ENCODE measurements at regions not wholly inside any gene's neighbourhood (a gene's known extent, or its start where the extent isn't known, plus 50 kb on each side); places are given as distances from the start of the nearest gene placed in this dataset.

GRCh38 chr6:79780881-79781280 is 149.8 kb downstream of the SH3BGRL2 start:
- no peak overlapping the region for H3K4me3 Mint-ChIP-seq

GRCh38 chr6:79778816-79779215 is 147.7 kb downstream of the SH3BGRL2 start:
- H3K36me3 Mint-ChIP-seq (ENCODE audit: low read depth): no peaks in the 10 kb centered on the region
- no peak overlapping the region for H3K27ac Mint-ChIP-seq
- H3K4me3 Mint-ChIP-seq: no peak overlapping the region
- no peak for TF ChIP-seq CTCF (IDR thresholded peaks at IDR 0.05)
- H3K9me3 Mint-ChIP-seq: no peaks in the 10 kb centered on the region
- DNase-seq: no peak
- H3K4me1 Mint-ChIP-seq: peaks cover 7% of the 10 kb centered on the region
- H3K27me3 Mint-ChIP-seq (ENCODE audit: low read depth, poor library complexity): peaks cover 6% of the 10 kb centered on the region

More at GRCh38 chr6:79780881-79781280, 149.8 kb downstream of the SH3BGRL2 start:
- Mint-ChIP-seq H3K27ac (no peak overlapping the region), H3K27me3 (ENCODE audit: low read depth, poor library complexity) (peaks cover 13% of the 10 kb centered on the region), H3K9me3 (no peaks in the 10 kb centered on the region), H3K4me1 (peaks cover 7% of the 10 kb centered on the region), H3K36me3 (ENCODE audit: low read depth) (no peaks in the 10 kb centered on the region)
- no peak for DNase-seq
- no peak for TF ChIP-seq CTCF (IDR thresholded peaks at IDR 0.05)

- Mint-ChIP-seq H3K36me3 (ENCODE audit: low read depth) (no peaks in the 10 kb centered on the region), H3K4me1 (peaks cover 7% of the 10 kb centered on the region), H3K27ac (no peak overlapping the region)
Measured at GRCh38 chr6:79777713-79778579, 146.8 kb downstream of the SH3BGRL2 start.

GRCh38 chr6:79776076-79776475 is 144.9 kb downstream of the SH3BGRL2 start:
- no peaks in the 10 kb centered on the region for H3K9me3 Mint-ChIP-seq
- H3K4me1 Mint-ChIP-seq: peaks cover 7% of the 10 kb centered on the region
- no peak overlapping the region for H3K4me3 Mint-ChIP-seq
- DNase-seq: no peak
- no peaks in the 10 kb centered on the region for H3K36me3 Mint-ChIP-seq (ENCODE audit: low read depth)
- H3K27ac Mint-ChIP-seq: no peak overlapping the region
- peaks cover 6% of the 10 kb centered on the region for H3K27me3 Mint-ChIP-seq (ENCODE audit: low read depth, poor library complexity)
- no peak for TF ChIP-seq CTCF (IDR thresholded peaks at IDR 0.05)

More at GRCh38 chr6:79777713-79778579, 146.8 kb downstream of the SH3BGRL2 start:
- Mint-ChIP-seq H3K27me3 (ENCODE audit: low read depth, poor library complexity) (peaks cover 6% of the 10 kb centered on the region), H3K9me3 (no peaks in the 10 kb centered on the region), H3K4me3 (peak overlapping the region; percentile 74)
- DNase-seq: peak; percentile 85
- TF ChIP-seq CTCF (IDR thresholded peaks at IDR 0.05): peak; percentile 97

- Mint-ChIP-seq H3K27ac (no peak overlapping the region), H3K4me3 (no peak overlapping the region), H3K27me3 (ENCODE audit: low read depth, poor library complexity) (peaks cover 14% of the 10 kb centered on the region), H3K36me3 (ENCODE audit: low read depth) (no peaks in the 10 kb centered on the region), H3K4me1 (peaks cover 7% of the 10 kb centered on the region), H3K9me3 (no peaks in the 10 kb centered on the region)
- TF ChIP-seq CTCF (IDR thresholded peaks at IDR 0.05): no peak
- DNase-seq: no peak
Measured at GRCh38 chr6:79775222-79775621, 144.1 kb downstream of the SH3BGRL2 start.

GRCh38 chr6:79764747-79765146 is 133.6 kb downstream of the SH3BGRL2 start:
- peaks cover 19% of the 10 kb centered on the region for H3K9me3 Mint-ChIP-seq
- no peak overlapping the region for H3K4me3 Mint-ChIP-seq
- H3K27ac Mint-ChIP-seq: no peak overlapping the region
- no peaks in the 10 kb centered on the region for H3K27me3 Mint-ChIP-seq (ENCODE audit: low read depth, poor library complexity)
- no peak for TF ChIP-seq CTCF (IDR thresholded peaks at IDR 0.05)
- DNase-seq: no peak
- H3K36me3 Mint-ChIP-seq (ENCODE audit: low read depth): peaks cover 8% of the 10 kb centered on the region
- H3K4me1 Mint-ChIP-seq: no peaks in the 10 kb centered on the region
